DOHH2 (cell line): ENCODE measurements at regions not wholly inside any gene's neighbourhood (a gene's known extent, or its start where the extent isn't known, plus 50 kb on each side); places are given as distances from the start of the nearest gene placed in this dataset.

Experiments
- H3F3A ChIP-seq: fragments of 200-600 bp; sonication (generic), shearing (Covaris generic); 2 replicates; pipeline ENCODE4 v1.6.0; 2016; ENCODE audit warnings: antibody characterized with exemption, mild to moderate bottlenecking; ENCODE audit not compliant: control insufficient read depth, insufficient read depth
- H3K27ac ChIP-seq: fragments of 200-600 bp; sonication (generic); 2 replicates; pipeline ENCODE4 v1.5.1; 2014; ENCODE audit warnings: low read depth, mild to moderate bottlenecking, low read length, moderate library complexity
- H3K27me3 ChIP-seq: fragments of 200-600 bp; sonication (generic); 2 replicates; pipeline ENCODE4 v1.6.1; 2014; ENCODE audit warnings: mild to moderate bottlenecking, low read length, mixed read lengths; ENCODE audit not compliant: control insufficient read depth
- H3K36me3 ChIP-seq: fragments of 200-600 bp; sonication (generic); 2 replicates; pipeline ENCODE4 v1.6.1; 2014; ENCODE audit warnings: mild to moderate bottlenecking, low read length, moderate library complexity, mixed read lengths; ENCODE audit not compliant: control insufficient read depth
- H3K4me1 ChIP-seq: fragments of 200-600 bp; sonication (generic); 2 replicates; pipeline ENCODE4 v1.6.1; 2014; ENCODE audit warnings: mild to moderate bottlenecking, low read length, mixed read lengths; ENCODE audit not compliant: control insufficient read depth
- H3K4me2 ChIP-seq: fragments of 200-600 bp; sonication (generic); 2 replicates; pipeline ENCODE4 v1.6.0; 2014; ENCODE audit warnings: mild to moderate bottlenecking, low read length, moderate library complexity
- H3K4me3 ChIP-seq: fragments of 200-600 bp; sonication (generic); 2 replicates; pipeline ENCODE4 v1.5.1; 2014; ENCODE audit warnings: mild to moderate bottlenecking, low read length, mixed read lengths
- H3K79me2 ChIP-seq: fragments of 200-600 bp; sonication (generic); 2 replicates; pipeline ENCODE4 v1.6.1; 2014; ENCODE audit warnings: mild to moderate bottlenecking, low read length, mixed read lengths; ENCODE audit not compliant: control insufficient read depth
- H3K9me2 ChIP-seq: fragments of 200-600 bp; sonication (generic); replicated peaks from 2 replicates; pipeline ENCODE4 v1.6.1; 2014; ENCODE audit warnings: mild to moderate bottlenecking, low read length, mixed read lengths; ENCODE audit not compliant: control insufficient read depth
- H3K9me3 ChIP-seq: fragments of 200-600 bp; sonication (generic); 2 replicates; pipeline ENCODE4 v1.6.1; 2014; ENCODE audit warnings: antibody characterized with exemption, low read length, mixed read lengths; ENCODE audit not compliant: control insufficient read depth, insufficient read depth
- H4K20me1 ChIP-seq: fragments of 200-600 bp; sonication (generic); 2 replicates; pipeline ENCODE4 v1.6.0; 2014; ENCODE audit warnings: low read depth, mild to moderate bottlenecking, antibody characterized with exemption, low read length, moderate library complexity; ENCODE audit not compliant: control insufficient read depth, insufficient read depth
- EZH2phosphoT487 ChIP-seq: fragments of 200-600 bp; sonication (generic); IDR thresholded peaks from 2 replicates; pipeline ENCODE4 v1.6.1; 2017; ENCODE audit warnings: borderline replicate concordance, mild to moderate bottlenecking, antibody characterized with exemption, low read length, moderate library complexity, mixed read lengths
- TF ChIP-seq, protein P1 (sequence below): fragments of 200-600 bp; sonication (generic); IDR thresholded peaks from one replicate; pipeline ENCODE4 v1.5.1; 2014; ENCODE audit warnings: antibody characterized with exemption, mild to moderate bottlenecking, low read depth, low read length; ENCODE audit not compliant: poor library complexity, severe bottlenecking

- TF ChIP-seq, protein P1, sequence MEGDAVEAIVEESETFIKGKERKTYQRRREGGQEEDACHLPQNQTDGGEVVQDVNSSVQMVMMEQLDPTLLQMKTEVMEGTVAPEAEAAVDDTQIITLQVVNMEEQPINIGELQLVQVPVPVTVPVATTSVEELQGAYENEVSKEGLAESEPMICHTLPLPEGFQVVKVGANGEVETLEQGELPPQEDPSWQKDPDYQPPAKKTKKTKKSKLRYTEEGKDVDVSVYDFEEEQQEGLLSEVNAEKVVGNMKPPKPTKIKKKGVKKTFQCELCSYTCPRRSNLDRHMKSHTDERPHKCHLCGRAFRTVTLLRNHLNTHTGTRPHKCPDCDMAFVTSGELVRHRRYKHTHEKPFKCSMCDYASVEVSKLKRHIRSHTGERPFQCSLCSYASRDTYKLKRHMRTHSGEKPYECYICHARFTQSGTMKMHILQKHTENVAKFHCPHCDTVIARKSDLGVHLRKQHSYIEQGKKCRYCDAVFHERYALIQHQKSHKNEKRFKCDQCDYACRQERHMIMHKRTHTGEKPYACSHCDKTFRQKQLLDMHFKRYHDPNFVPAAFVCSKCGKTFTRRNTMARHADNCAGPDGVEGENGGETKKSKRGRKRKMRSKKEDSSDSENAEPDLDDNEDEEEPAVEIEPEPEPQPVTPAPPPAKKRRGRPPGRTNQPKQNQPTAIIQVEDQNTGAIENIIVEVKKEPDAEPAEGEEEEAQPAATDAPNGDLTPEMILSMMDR, result no peak
- no peak for TF ChIP-seq EZH2phosphoT487
- no peaks in the 10 kb centered on the region for H4K20me1 ChIP-seq
Observed at GRCh38 chr5:3190433-3190832, 405.2 kb upstream of the IRX1 start.

DNA sequence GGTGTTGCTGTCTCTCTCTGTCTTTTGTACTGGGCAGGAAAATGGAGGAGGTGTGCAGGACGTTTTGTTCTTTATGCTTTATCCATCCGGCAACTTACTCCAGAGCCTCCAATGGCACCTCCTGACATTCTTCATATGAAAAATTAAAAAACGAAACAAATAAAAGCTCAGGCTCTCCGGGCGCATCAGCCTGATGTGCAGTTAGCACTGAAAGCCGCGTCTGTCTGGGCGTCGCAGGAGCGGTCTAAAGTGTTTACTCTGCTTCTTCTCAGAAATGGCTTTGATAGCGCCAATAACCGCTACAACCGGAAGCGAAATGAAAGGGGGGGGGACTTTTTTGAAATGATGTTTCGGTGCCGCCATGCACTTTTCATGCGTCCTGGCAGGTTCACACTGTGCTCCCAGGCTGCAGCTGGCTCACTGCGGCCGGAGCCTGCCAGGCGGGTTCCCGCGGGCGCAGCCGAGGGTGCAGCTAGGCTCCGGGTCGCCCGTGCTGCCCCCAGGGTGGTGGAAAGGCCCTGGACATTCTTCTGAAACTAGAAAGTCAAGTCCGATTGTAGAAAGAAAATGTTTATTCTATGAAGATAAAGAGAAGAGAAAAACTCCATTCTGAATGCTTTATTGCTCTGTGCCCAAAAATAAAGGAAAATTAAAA, 407.7 kb upstream of the IRX1 start:
- Histone ChIP-seq H3K36me3 (no peaks in the 10 kb centered on the region), H3K4me1 (no peaks in the 10 kb centered on the region), H3K9me2 (no peaks in the 10 kb centered on the region), H3K4me2 (no peak overlapping the region), H3K27ac (no peak overlapping the region), H3K9me3 (peaks cover 4% of the 10 kb centered on the region; the same call in 1 of the 2 replicates), H3K27me3 (no peaks in the 10 kb centered on the region), H3F3A (no peaks in the 10 kb centered on the region), H3K4me3 (no peak overlapping the region), H4K20me1 (no peaks in the 10 kb centered on the region), H3K79me2 (no peaks in the 10 kb centered on the region)
- TF ChIP-seq, protein P1, result no peak
- TF ChIP-seq EZH2phosphoT487, result no peak

More at GRCh38 chr5:3190433-3190832, 405.2 kb upstream of the IRX1 start:
- Histone ChIP-seq H3K9me2 (no peaks in the 10 kb centered on the region), H3K4me1 (no peaks in the 10 kb centered on the region), H3K27ac (no peak overlapping the region), H3K27me3 (no peaks in the 10 kb centered on the region), H3F3A (no peaks in the 10 kb centered on the region), H3K4me3 (no peak overlapping the region), H3K79me2 (no peaks in the 10 kb centered on the region), H3K9me3 (peaks cover 4% of the 10 kb centered on the region; the same call in 1 of the 2 replicates), H3K36me3 (no peaks in the 10 kb centered on the region), H3K4me2 (no peak overlapping the region)

DNA sequence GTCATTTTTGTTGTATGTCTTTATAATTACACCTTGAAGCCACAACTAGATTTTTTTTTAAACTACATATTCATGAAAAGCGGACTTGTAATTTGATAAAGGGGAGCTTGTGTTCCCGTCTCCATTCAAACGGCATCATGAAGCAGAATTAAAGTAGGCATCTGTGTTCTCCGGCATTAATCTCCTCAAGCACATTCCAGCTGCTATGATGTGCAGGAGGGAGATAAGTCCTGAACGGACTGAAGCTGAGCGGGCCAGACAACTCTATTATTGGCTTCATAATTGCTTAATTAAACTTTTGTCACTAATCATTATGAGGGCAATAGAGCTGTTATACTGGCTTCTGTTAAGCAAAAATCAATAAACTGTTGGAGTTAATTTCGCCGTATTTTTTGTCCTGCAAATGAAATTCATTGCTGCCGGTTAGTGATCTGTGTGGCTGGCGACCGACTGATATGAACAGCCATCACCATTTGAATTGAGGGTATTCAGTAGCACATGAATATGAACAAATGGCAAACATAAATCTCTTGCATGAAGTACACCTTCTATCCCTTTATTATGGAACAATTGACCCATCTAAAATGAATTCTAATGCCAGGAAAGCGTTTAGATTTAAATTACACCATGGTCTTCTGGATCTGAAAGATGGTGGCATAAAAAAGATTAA, 408.8 kb upstream of the IRX1 start:
- Histone ChIP-seq H3K4me1 (no peaks in the 10 kb centered on the region), H3K27me3 (no peaks in the 10 kb centered on the region), H3K79me2 (no peaks in the 10 kb centered on the region), H3K36me3 (no peaks in the 10 kb centered on the region), H3K9me3 (peaks cover 13% of the 10 kb centered on the region; the same call in 1 of the 2 replicates), H3F3A (no peaks in the 10 kb centered on the region), H3K27ac (no peak overlapping the region), H3K4me2 (no peak overlapping the region), H3K4me3 (no peak overlapping the region), H4K20me1 (no peaks in the 10 kb centered on the region), H3K9me2 (no peaks in the 10 kb centered on the region)
- TF ChIP-seq EZH2phosphoT487, result no peak
- TF ChIP-seq, protein P1, result no peak
